ENCODE measurements at regions not wholly inside any gene's neighbourhood (a gene's known extent, or its start where the extent isn't known, plus 50 kb on each side); places are given as distances from the start of the nearest gene placed in this dataset.

GRCh38 chr18:46289931-46290330 is 185.7 kb downstream of the HAUS1 start:
- Histone ChIP-seq H3K79me2 (ENCODE audit: insufficient read depth, low read length) (no peaks in the 10 kb centered on the region), H3K27ac (ENCODE audit: low read depth, low read length) (no peak overlapping the region), H3K4me1 (ENCODE audit: insufficient read depth, low read length) (no peaks in the 10 kb centered on the region), H3K9me3 (ENCODE audit: insufficient read depth, low read depth, low read length) (no peaks in the 10 kb centered on the region), H3K27me3 (ENCODE audit: insufficient read depth, low read length) (no peaks in the 10 kb centered on the region), H3K4me2 (ENCODE audit: low read length) (no peak overlapping the region), H2AFZ (ENCODE audit: low read depth, low read length) (no peak overlapping the region), H3K9ac (ENCODE audit: low read length) (no peak overlapping the region), H3K36me3 (ENCODE audit: insufficient read depth, low read length) (no peaks in the 10 kb centered on the region), H4K20me1 (ENCODE audit: insufficient read depth, low read length) (no peaks in the 10 kb centered on the region), H3K4me3 (ENCODE audit: insufficient read depth, low read depth, low read length) (no peak overlapping the region)
- Mint-ChIP-seq H3K4me1 (ENCODE audit: low read depth, unreplicated experiment) (peaks cover 6% of the 10 kb centered on the region), H3K36me3 (ENCODE audit: low read depth, unreplicated experiment) (peaks cover 6% of the 10 kb centered on the region), H3K27me3 (ENCODE audit: low read depth, unreplicated experiment) (peaks cover 18% of the 10 kb centered on the region), H3K4me3 (ENCODE audit: unreplicated experiment) (no peak overlapping the region), H3K27ac (ENCODE audit: unreplicated experiment) (no peak overlapping the region), H3K9me3 (ENCODE audit: unreplicated experiment) (no peaks in the 10 kb centered on the region)
- DNase-seq (ENCODE audit: low read depth) (no peak), FAIRE-seq (no peak)
- TF ChIP-seq CTCF (IDR thresholded peaks at IDR 0.05; ENCODE audit: insufficient read depth, low read depth, low read length) (no peak), EZH2 (IDR thresholded peaks at IDR 0.05; ENCODE audit: insufficient read depth, low read length) (no peak)

GRCh38 chr18:46290440-46291020 is 186.3 kb downstream of the HAUS1 start:
- H3K4me3 ChIP-seq (ENCODE audit: insufficient read depth, low read depth, low read length), result no peak overlapping the region
- H3K79me2 ChIP-seq (ENCODE audit: insufficient read depth, low read length), result no peaks in the 10 kb centered on the region
- no peak overlapping the region for H3K27ac ChIP-seq (ENCODE audit: low read depth, low read length)
- H3K4me2 ChIP-seq (ENCODE audit: low read length), result no peak overlapping the region
- H2AFZ ChIP-seq (ENCODE audit: low read depth, low read length), result no peak overlapping the region
- H3K27me3 Mint-ChIP-seq (ENCODE audit: low read depth, unreplicated experiment), result peaks cover 16% of the 10 kb centered on the region
- peaks cover 6% of the 10 kb centered on the region for H3K36me3 Mint-ChIP-seq (ENCODE audit: low read depth, unreplicated experiment)
- no peak overlapping the region for H3K27ac Mint-ChIP-seq (ENCODE audit: unreplicated experiment)
- TF ChIP-seq CTCF (IDR thresholded peaks at IDR 0.05; ENCODE audit: insufficient read depth, low read depth, low read length) (no peak), EZH2 (IDR thresholded peaks at IDR 0.05; ENCODE audit: insufficient read depth, low read length) (no peak)
- H3K4me1 ChIP-seq (ENCODE audit: insufficient read depth, low read length), result no peaks in the 10 kb centered on the region
- H3K9me3 ChIP-seq (ENCODE audit: insufficient read depth, low read depth, low read length), result no peaks in the 10 kb centered on the region
- H3K4me1 Mint-ChIP-seq (ENCODE audit: low read depth, unreplicated experiment), result peaks cover 6% of the 10 kb centered on the region
- H3K27me3 ChIP-seq (ENCODE audit: insufficient read depth, low read length), result no peaks in the 10 kb centered on the region
- no peak overlapping the region for H3K9ac ChIP-seq (ENCODE audit: low read length)
- FAIRE-seq (no peak), DNase-seq (ENCODE audit: low read depth) (no peak)
- no peaks in the 10 kb centered on the region for H3K9me3 Mint-ChIP-seq (ENCODE audit: unreplicated experiment)
- H4K20me1 ChIP-seq (ENCODE audit: insufficient read depth, low read length), result no peaks in the 10 kb centered on the region
- no peak overlapping the region for H3K4me3 Mint-ChIP-seq (ENCODE audit: unreplicated experiment)
- no peaks in the 10 kb centered on the region for H3K36me3 ChIP-seq (ENCODE audit: insufficient read depth, low read length)

- Mint-ChIP-seq H3K4me3 (ENCODE audit: unreplicated experiment) (no peak overlapping the region), H3K27me3 (ENCODE audit: low read depth, unreplicated experiment) (peaks cover 16% of the 10 kb centered on the region), H3K27ac (ENCODE audit: unreplicated experiment) (no peak overlapping the region), H3K4me1 (ENCODE audit: low read depth, unreplicated experiment) (peaks cover 6% of the 10 kb centered on the region), H3K36me3 (ENCODE audit: low read depth, unreplicated experiment) (peaks cover 6% of the 10 kb centered on the region), H3K9me3 (ENCODE audit: unreplicated experiment) (no peaks in the 10 kb centered on the region)
- Histone ChIP-seq H3K9ac (ENCODE audit: low read length) (no peak overlapping the region), H3K27me3 (ENCODE audit: insufficient read depth, low read length) (no peaks in the 10 kb centered on the region), H3K79me2 (ENCODE audit: insufficient read depth, low read length) (no peaks in the 10 kb centered on the region), H3K36me3 (ENCODE audit: insufficient read depth, low read length) (no peaks in the 10 kb centered on the region), H3K9me3 (ENCODE audit: insufficient read depth, low read depth, low read length) (no peaks in the 10 kb centered on the region), H3K4me2 (ENCODE audit: low read length) (no peak overlapping the region), H2AFZ (ENCODE audit: low read depth, low read length) (no peak overlapping the region), H3K27ac (ENCODE audit: low read depth, low read length) (no peak overlapping the region), H4K20me1 (ENCODE audit: insufficient read depth, low read length) (no peaks in the 10 kb centered on the region), H3K4me1 (ENCODE audit: insufficient read depth, low read length) (no peaks in the 10 kb centered on the region), H3K4me3 (ENCODE audit: insufficient read depth, low read depth, low read length) (no peak overlapping the region)
- DNase-seq (ENCODE audit: low read depth) (no peak), FAIRE-seq (no peak)
- TF ChIP-seq CTCF (IDR thresholded peaks at IDR 0.05; ENCODE audit: insufficient read depth, low read depth, low read length) (no peak), EZH2 (IDR thresholded peaks at IDR 0.05; ENCODE audit: insufficient read depth, low read length) (no peak)
These were observed 187.0 kb downstream of the HAUS1 start for GRCh38 chr18:46291149-46291548.

All from astrocyte (in vitro differentiated cells and primary cell).